Activated naive CD8-positive, alpha-beta T cell (primary cell): ENCODE measurements at regions not wholly inside any gene's neighbourhood (a gene's known extent, or its start where the extent isn't known, plus 50 kb on each side); places are given as distances from the start of the nearest gene placed in this dataset.

ENCODE experiments used
- H3K27ac Mint-ChIP-seq: one replicate; pipeline ENCODE4 v1.8.0; 2021; ENCODE audit warnings: mixed read lengths
- H3K27me3 Mint-ChIP-seq: one replicate; pipeline ENCODE4 v1.8.0; 2021; ENCODE audit warnings: mixed read lengths
- H3K36me3 Mint-ChIP-seq: one replicate; pipeline ENCODE4 v1.8.0; 2021; ENCODE audit warnings: mixed read lengths
- H3K4me1 Mint-ChIP-seq: one replicate; pipeline ENCODE4 v1.8.0; 2021; ENCODE audit warnings: low read depth, mixed read lengths
- H3K4me3 Mint-ChIP-seq: one replicate; pipeline ENCODE4 v1.8.0; 2021; ENCODE audit warnings: mild to moderate bottlenecking, mixed read lengths
- H3K9me3 Mint-ChIP-seq: one replicate; pipeline ENCODE4 v1.8.0; 2021; ENCODE audit warnings: low read depth, mixed read lengths

DNA sequence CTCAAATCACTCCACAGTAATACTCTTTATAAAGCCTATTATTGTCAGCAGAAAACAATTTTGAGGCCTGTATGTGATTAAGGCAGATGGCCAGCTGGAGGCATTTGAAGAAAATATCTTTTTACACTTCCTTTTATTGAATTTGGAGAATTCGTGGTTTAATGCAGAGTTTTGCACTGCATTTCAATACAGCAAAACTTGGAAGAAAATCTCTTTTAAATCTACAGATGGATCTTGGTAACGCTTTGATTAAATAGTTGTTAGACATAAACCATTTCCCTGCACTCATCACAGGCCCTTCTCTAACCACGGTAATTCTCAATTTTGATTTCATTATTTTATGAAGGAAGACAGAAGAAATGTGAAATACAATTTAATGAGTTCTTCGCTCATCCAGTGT lies 185.7 kb downstream of the RFC3 start:
- H3K4me3 Mint-ChIP-seq, result no peak overlapping the region
- no peak overlapping the region for H3K27ac Mint-ChIP-seq
- H3K36me3 Mint-ChIP-seq, result no peaks in the 10 kb centered on the region
- H3K27me3 Mint-ChIP-seq, result no peaks in the 10 kb centered on the region
- H3K4me1 Mint-ChIP-seq, result no peaks in the 10 kb centered on the region
- no peaks in the 10 kb centered on the region for H3K9me3 Mint-ChIP-seq

DNA sequence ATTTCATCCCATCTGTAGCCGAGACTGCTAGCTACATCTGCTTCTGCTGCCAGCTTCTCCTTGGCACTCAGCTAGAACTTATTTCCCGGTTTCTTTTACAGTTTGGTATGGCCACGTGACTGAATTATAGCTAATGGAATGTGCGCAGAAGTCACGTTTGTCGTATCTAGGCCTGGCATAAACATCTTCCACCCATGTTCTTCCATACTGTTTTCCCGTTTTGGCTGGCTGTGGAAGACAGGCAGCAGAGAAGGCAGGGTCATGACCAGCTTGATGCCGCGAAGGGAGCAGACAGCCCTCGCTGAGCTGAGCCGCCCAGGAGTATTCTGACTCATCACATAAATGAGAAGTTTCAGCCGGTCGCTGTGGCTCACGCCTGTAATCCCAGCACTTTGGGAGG lies 186.7 kb downstream of the RFC3 start:
- Mint-ChIP-seq H3K27ac (no peak overlapping the region), H3K27me3 (no peaks in the 10 kb centered on the region), H3K4me3 (no peak overlapping the region), H3K4me1 (no peaks in the 10 kb centered on the region), H3K36me3 (no peaks in the 10 kb centered on the region), H3K9me3 (no peaks in the 10 kb centered on the region)

DNA sequence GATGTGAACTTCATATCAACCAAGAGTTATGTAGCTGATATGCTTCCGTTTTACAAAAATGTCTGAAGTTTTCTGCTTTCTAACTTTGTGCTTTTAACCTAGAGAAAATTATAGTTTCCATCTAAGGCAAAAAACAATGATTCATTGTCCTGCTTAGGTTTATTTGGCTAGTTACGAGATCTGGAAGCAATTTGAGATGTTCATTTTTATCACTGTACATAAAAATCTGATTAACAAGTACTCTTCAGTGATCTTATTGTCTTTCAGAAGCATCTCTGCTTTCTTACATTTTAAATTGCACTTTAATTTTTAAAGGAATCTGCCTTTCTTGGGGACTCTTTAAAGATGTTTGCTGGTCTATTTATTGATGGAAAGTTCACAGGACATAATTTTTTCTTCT lies 188.1 kb downstream of the RFC3 start:
- Mint-ChIP-seq H3K9me3 (no peaks in the 10 kb centered on the region), H3K4me1 (no peaks in the 10 kb centered on the region), H3K36me3 (no peaks in the 10 kb centered on the region), H3K4me3 (no peak overlapping the region), H3K27ac (no peak overlapping the region), H3K27me3 (no peaks in the 10 kb centered on the region)

DNA sequence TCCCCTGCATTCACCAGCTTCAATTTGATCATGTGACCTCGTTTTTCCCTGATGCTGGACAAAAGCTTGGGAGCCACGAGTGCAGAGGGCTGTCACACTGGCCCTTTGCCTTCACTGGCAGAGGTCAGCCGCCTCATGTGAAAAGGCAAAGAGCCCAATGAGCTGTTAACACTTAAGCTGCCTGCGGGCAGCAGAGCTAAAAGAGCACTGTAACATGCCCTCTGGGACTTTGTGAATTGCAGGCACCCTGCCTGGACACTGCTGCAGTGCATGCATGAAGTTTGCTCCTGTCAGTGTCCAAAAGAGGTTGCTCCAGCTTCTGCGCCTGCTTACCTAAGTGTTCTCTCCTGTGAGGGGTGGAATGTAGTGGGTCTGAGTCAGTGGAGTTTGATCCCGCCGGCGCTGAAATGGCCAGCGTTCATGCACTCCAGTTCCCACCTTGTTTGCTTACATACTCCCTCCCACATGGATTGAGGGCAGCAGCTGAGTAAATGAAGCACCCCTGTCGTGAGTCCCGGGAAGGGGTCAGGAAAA lies 193.7 kb downstream of the RFC3 start:
- H3K9me3 Mint-ChIP-seq, result no peaks in the 10 kb centered on the region
- no peaks in the 10 kb centered on the region for H3K36me3 Mint-ChIP-seq
- no peaks in the 10 kb centered on the region for H3K4me1 Mint-ChIP-seq
- H3K4me3 Mint-ChIP-seq, result no peak overlapping the region
- H3K27ac Mint-ChIP-seq, result no peak overlapping the region
- H3K27me3 Mint-ChIP-seq, result no peaks in the 10 kb centered on the region

DNA sequence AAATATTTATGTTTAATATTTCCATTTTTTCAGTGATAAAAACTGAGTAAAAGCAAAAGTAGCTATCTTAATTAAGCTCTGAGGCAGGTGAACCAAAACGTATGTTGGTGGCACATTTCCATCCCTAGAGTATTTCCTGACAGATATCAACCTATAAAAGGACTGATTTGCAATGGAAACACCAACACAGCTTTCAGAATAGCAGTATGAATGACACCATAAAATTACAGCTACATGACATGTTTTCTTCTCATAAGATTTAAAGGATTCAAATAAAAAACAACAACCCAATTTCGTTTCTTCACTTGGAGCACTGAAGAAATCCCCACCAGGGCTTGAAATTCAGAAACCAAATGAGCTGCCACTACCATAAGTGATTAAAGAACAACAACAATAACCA lies 194.4 kb downstream of the RFC3 start:
- Mint-ChIP-seq H3K9me3 (no peaks in the 10 kb centered on the region), H3K27me3 (no peaks in the 10 kb centered on the region), H3K4me3 (no peak overlapping the region), H3K27ac (no peak overlapping the region), H3K36me3 (no peaks in the 10 kb centered on the region), H3K4me1 (no peaks in the 10 kb centered on the region)

DNA sequence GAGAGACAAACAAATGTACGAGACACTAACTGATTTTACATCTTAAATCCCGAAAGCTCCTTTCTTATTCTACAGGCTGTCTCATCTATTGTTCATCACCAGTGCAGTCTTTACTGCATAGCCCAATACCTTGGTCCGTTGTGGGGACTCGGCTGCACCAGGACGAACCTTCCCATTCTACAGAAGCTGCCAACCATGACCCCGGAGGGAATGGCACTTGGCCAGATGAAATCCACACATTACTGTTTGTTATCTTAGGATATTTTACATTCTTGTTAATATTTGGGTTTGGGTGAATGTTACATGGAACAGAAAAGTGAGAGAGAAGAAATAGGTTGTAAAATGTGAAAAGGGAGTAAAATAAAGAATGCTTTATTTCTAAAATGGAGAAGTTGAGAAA lies 195.1 kb downstream of the RFC3 start:
- Mint-ChIP-seq H3K36me3 (no peaks in the 10 kb centered on the region), H3K27ac (no peak overlapping the region), H3K4me1 (no peaks in the 10 kb centered on the region), H3K27me3 (no peaks in the 10 kb centered on the region), H3K9me3 (no peaks in the 10 kb centered on the region), H3K4me3 (no peak overlapping the region)

DNA sequence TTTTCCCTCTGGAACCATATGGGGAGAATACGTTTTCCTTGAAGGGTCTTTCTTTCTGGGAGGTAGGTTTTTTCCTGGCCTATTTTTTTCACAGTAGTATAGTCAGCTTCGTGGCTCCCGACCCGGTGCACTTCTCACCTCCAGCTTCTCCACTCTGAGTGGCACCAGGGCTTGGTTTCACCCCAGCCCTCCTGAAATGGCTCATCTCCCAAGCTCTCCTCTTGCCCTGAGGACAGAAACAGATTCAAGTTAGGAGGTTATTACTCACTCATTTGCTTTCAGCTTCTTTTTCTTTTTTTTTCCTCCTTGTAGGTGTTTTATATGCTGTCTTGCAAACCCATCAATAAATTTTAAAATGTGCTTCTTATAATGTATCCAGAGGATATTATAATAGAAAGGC lies 199.3 kb downstream of the RFC3 start:
- no peaks in the 10 kb centered on the region for H3K36me3 Mint-ChIP-seq
- H3K4me1 Mint-ChIP-seq, result no peaks in the 10 kb centered on the region
- H3K27me3 Mint-ChIP-seq, result peaks cover 1% of the 10 kb centered on the region
- H3K27ac Mint-ChIP-seq, result no peak overlapping the region
- peaks cover 19% of the 10 kb centered on the region for H3K9me3 Mint-ChIP-seq
- H3K4me3 Mint-ChIP-seq, result no peak overlapping the region

DNA sequence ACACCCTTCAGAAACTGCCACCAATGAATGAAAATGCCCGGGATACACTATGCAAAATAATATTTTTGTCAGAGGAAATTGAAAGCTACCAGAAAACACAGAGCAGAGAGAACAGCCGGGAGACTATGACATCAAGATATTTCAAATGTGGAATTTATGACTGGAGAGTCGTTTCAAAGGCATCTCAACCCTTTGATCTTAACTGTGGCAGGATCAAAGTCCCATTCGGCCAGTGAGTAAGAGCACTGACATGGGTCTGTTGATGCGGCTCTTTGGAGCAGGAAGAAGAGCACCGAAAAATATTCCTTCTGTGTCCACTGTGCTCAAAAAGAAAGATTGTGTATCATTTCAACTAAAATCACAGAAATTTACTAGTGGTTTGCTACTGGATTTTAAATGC lies 201.9 kb downstream of the RFC3 start:
- no peaks in the 10 kb centered on the region for H3K4me1 Mint-ChIP-seq
- peaks cover 1% of the 10 kb centered on the region for H3K27me3 Mint-ChIP-seq
- no peaks in the 10 kb centered on the region for H3K36me3 Mint-ChIP-seq
- H3K4me3 Mint-ChIP-seq, result no peak overlapping the region
- no peak overlapping the region for H3K27ac Mint-ChIP-seq
- H3K9me3 Mint-ChIP-seq, result peaks cover 23% of the 10 kb centered on the region

DNA sequence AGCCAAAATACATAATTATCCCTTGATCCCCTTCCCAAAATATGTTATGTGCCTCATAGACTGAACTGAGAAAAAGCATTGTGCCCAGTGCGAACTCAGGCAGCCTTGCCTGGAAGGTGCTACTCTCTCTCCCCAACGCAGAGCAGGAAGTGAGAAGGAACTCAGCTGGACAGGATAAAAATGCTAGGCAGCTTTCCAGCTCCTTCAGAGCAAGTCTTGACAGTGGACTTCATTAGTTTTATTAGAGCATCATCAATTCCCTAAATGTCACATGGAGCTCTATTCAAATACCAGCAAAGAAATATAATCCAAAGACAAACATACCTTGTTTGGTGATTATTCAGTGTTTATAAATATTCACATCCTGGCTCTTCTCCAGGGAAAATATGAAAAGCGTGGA lies 202.4 kb downstream of the RFC3 start:
- no peaks in the 10 kb centered on the region for H3K36me3 Mint-ChIP-seq
- H3K4me1 Mint-ChIP-seq, result no peaks in the 10 kb centered on the region
- no peak overlapping the region for H3K27ac Mint-ChIP-seq
- peaks cover 23% of the 10 kb centered on the region for H3K9me3 Mint-ChIP-seq
- H3K4me3 Mint-ChIP-seq, result no peak overlapping the region
- peaks cover 1% of the 10 kb centered on the region for H3K27me3 Mint-ChIP-seq

DNA sequence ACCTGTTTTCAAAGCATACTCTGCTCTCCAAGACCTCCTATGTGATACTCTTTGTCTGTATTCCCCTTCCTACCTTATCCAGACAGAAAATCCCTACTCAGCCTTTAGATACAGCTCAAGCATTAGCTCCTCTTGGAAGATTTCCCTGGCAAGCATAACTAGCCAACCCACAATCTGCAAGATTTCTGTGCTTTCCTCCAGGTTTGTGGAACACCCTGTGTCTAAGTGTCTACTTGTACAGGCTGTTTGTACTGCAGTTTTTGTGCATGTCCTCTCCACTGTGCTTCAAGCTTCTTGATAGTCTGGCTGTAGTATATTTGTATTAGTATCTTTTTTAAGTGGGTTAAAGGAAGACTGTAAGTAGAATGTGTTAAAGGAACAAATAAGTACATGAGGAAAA lies 203.7 kb downstream of the RFC3 start:
- Mint-ChIP-seq H3K9me3 (peaks cover 23% of the 10 kb centered on the region), H3K36me3 (no peaks in the 10 kb centered on the region), H3K27ac (no peak overlapping the region), H3K4me1 (no peaks in the 10 kb centered on the region), H3K27me3 (peaks cover 1% of the 10 kb centered on the region), H3K4me3 (no peak overlapping the region)

DNA sequence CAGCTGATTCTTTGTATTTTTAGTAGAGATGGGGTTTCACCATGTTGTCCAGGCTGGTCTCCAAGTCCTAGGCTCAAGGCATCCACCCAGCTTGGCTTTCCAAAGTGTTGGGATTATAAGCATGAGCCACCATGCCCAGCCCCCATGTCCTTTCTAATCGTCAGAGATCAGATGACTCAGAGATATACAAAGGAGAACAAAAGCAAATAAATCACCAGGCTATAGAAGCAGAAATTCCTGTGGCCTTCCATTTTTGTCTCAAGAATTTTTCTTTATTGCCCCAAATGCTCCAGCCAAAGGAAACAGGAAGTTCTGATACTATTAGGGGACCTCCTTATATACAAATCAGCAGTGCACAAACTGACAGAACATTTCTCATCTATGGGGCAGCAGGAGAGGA lies 207.8 kb downstream of the RFC3 start:
- Mint-ChIP-seq H3K27me3 (no peaks in the 10 kb centered on the region), H3K27ac (no peak overlapping the region), H3K4me3 (no peak overlapping the region), H3K9me3 (peaks cover 14% of the 10 kb centered on the region), H3K36me3 (no peaks in the 10 kb centered on the region), H3K4me1 (no peaks in the 10 kb centered on the region)

DNA sequence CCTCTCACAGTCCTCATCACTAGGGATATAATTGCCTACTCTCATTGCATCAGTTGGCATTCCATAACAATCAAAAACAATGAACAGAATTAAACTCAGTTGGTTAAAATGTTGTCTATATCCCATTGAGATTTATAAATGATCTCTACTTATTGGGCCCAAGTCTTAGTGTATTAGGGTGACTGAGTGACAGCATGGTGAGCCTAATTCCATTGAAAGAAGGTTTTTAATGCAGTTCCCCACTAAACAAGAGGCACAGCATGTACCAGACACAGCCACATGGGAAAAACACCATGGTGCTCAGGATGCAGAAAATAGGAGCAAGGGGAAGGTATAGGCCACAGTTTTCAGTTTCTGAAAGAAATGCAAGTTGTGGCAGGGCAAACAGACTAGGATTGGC lies 208.4 kb downstream of the RFC3 start:
- Mint-ChIP-seq H3K36me3 (no peaks in the 10 kb centered on the region), H3K4me1 (no peaks in the 10 kb centered on the region), H3K27ac (no peak overlapping the region), H3K27me3 (no peaks in the 10 kb centered on the region), H3K9me3 (peaks cover 14% of the 10 kb centered on the region), H3K4me3 (no peak overlapping the region)

DNA sequence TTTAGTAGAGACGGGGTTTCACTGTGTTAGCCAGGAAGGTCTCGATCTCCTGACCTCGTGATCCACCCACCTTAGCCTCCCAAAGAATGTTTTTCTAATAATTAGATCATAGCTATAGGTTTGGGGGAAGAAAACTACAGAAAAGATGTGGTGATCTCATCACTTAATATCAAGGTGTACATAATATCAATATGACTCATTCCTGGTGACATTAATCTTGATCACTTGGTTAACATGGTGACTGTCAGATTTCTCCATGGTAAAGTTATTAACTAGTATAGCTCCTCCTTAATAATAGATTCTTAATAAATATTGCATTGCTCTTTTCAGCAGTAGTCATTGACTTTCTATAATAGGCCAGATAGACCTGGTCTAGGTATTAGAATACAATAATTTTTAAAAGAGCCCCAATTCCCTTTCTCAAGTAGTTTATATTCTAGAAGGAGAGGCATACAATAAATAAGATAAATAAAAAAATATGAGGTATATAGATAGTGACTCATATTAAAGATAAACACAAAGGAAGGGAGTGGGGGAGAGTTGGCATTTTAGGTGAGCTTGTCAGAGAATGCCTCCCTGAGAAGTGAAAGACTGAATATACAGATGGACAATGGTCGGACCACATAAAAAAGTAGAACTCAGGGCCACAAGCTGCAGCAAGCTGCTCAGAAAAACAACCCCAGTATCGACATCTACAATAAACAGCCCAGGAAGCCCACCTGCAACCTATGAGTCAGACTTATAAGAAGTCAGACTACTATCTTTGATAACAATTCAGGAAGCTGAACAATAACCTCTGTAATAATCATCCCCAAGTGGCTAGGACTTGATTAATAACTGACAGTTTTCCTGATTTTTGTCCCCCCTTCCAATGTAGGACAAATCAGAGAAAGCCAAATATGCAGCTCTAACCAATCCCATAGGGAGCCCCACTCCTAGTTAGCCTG lies 210.8 kb downstream of the RFC3 start:
- Mint-ChIP-seq H3K4me3 (no peak overlapping the region), H3K36me3 (no peaks in the 10 kb centered on the region), H3K27ac (no peak overlapping the region), H3K4me1 (no peaks in the 10 kb centered on the region), H3K27me3 (no peaks in the 10 kb centered on the region), H3K9me3 (no peaks in the 10 kb centered on the region)

DNA sequence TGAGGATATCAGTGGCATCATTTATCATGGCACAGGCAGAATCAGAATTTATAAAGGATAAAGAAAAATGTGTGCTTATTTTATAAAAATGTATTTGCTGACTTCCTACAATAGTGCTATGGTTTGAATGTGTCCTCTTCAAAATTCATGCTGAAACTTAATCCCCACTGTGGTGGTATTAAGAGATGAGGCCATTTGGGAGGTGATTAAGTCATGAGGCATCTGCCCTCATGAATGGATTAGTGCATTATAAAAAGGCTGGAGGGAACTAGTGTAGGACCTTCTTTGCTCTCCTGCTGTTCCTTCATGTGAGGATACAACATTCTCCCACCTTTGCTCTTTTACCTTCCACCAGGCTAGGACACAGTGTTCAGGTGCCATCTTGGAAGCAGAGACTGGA lies 212.8 kb downstream of the RFC3 start:
- Mint-ChIP-seq H3K36me3 (no peaks in the 10 kb centered on the region), H3K27ac (no peak overlapping the region), H3K4me3 (no peak overlapping the region), H3K9me3 (peaks cover 3% of the 10 kb centered on the region), H3K4me1 (no peaks in the 10 kb centered on the region), H3K27me3 (peaks cover 3% of the 10 kb centered on the region)

DNA sequence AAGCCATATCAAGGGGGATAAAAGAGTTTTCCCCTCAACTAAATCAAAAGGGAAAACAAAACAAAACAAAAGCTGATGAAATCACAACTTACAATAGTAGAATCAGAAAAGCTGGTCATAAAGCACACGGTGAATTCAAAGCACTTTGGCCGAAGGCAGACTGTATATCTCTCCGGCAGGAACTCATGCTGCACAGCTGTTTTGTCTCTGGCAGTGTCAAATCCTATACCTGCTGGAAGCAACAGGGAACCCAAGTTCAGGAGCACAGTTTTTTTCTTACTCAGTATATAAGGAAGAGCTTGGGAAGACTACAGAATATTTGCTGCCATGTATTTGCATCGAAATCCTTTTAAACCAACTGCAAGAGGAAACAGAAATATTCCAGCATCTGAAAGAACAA lies 213.7 kb downstream of the RFC3 start:
- Mint-ChIP-seq H3K27ac (no peak overlapping the region), H3K27me3 (peaks cover 3% of the 10 kb centered on the region), H3K4me3 (no peak overlapping the region), H3K36me3 (no peaks in the 10 kb centered on the region), H3K4me1 (no peaks in the 10 kb centered on the region), H3K9me3 (peaks cover 3% of the 10 kb centered on the region)

DNA sequence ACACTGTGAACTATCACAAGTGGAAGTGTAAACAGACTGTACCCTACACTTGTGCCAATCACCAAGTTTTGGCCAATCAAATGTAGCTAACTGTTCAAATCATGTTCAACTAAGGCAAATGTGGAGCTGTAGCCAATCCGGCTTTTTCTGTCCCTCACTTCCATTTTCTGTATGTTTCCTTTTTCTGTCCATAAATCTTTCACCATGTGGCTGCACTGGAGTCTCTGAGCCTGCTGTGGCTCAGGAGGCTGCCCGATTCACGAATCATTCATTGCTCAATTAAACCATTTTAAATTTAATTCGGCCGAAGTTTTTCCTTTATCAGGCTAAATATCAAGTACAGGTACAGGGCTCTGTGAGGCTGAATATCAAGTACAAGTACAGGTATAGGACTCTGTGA lies 216.5 kb downstream of the RFC3 start:
- peaks cover 3% of the 10 kb centered on the region for H3K9me3 Mint-ChIP-seq
- no peaks in the 10 kb centered on the region for H3K36me3 Mint-ChIP-seq
- H3K27ac Mint-ChIP-seq, result no peak overlapping the region
- no peak overlapping the region for H3K4me3 Mint-ChIP-seq
- no peaks in the 10 kb centered on the region for H3K4me1 Mint-ChIP-seq
- H3K27me3 Mint-ChIP-seq, result peaks cover 4% of the 10 kb centered on the region
